ENCODE measurements at regions not wholly inside any gene's neighbourhood (a gene's known extent, or its start where the extent isn't known, plus 50 kb on each side); places are given as distances from the start of the nearest gene placed in this dataset.
A peak's percentile ranks its signal among the peaks of the same experiment; 100 is the strongest.

- TF ChIP-seq, protein P1, sequence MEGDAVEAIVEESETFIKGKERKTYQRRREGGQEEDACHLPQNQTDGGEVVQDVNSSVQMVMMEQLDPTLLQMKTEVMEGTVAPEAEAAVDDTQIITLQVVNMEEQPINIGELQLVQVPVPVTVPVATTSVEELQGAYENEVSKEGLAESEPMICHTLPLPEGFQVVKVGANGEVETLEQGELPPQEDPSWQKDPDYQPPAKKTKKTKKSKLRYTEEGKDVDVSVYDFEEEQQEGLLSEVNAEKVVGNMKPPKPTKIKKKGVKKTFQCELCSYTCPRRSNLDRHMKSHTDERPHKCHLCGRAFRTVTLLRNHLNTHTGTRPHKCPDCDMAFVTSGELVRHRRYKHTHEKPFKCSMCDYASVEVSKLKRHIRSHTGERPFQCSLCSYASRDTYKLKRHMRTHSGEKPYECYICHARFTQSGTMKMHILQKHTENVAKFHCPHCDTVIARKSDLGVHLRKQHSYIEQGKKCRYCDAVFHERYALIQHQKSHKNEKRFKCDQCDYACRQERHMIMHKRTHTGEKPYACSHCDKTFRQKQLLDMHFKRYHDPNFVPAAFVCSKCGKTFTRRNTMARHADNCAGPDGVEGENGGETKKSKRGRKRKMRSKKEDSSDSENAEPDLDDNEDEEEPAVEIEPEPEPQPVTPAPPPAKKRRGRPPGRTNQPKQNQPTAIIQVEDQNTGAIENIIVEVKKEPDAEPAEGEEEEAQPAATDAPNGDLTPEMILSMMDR (IDR thresholded peaks at IDR 0.05; ENCODE audit: low read depth, low read length): no peak
- no peak for DNase-seq (ENCODE audit: low read depth in 2 of 2)
- H3K4me3 ChIP-seq (replicated peaks in 1 of 2; ENCODE audit: low read depth in 2 of 2, low read length in 2 of 2): no peak overlapping the region
Observed at GRCh38 chr20:50434321-50434652, 75.9 kb upstream of the PTPN1 start.

GRCh38 chr20:50434653-50435396 lies 75.4 kb upstream of the PTPN1 start:
- peak; percentile 84 to 90 for DNase-seq (ENCODE audit: low read depth in 2 of 2)
- H3K4me3 ChIP-seq (replicated peaks in 1 of 2; ENCODE audit: low read depth in 2 of 2, low read length in 2 of 2): no peak overlapping the region
- TF ChIP-seq, protein P1 (IDR thresholded peaks at IDR 0.05; ENCODE audit: low read depth, low read length): no peak

GRCh38 chr20:50435397-50436051 lies 74.7 kb upstream of the PTPN1 start:
- DNase-seq (ENCODE audit: low read depth in 2 of 2): no peak
- TF ChIP-seq, protein P1 (IDR thresholded peaks at IDR 0.05; ENCODE audit: low read depth, low read length): no peak
- H3K4me3 ChIP-seq (replicated peaks in 1 of 2; ENCODE audit: low read depth in 2 of 2, low read length in 2 of 2): no peak overlapping the region

DNA sequence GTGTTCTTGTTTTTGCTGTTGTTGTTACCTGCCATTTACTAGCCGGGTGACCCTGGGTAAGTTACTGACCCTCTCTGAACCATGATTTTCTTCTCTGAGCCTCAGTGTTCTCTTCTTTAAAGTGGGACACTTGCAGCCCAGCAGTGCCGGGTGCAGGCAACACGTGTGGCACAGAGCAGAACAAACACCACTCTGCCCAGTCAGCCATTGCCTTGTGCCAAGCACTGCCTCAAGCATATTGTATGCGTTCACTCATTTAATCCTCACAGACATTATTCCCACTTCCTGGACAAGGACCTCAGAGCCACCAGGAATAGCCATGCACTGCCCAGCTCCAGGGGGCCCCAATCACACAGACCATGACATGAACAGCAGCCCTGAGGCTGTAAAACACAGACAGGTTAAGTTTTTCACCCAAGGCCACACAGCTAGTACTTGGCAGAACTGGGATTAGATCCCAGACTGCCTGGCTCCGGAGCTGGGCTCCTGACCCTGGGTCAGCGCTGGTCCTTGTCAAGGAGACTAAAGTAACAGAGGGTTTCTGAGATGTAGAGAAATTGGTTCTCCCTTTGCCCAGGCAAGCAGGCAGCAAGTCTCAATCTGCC lies 74.0 kb upstream of the PTPN1 start:
- TF ChIP-seq, protein P1 (IDR thresholded peaks at IDR 0.05; ENCODE audit: low read depth, low read length): no peak
- no peak overlapping the region for H3K4me3 ChIP-seq (replicated peaks in 1 of 2; ENCODE audit: low read depth in 2 of 2, low read length in 2 of 2)
- DNase-seq (ENCODE audit: low read depth in 2 of 2): no peak

- no peak overlapping the region for H3K4me3 ChIP-seq (replicated peaks in 1 of 2; ENCODE audit: low read depth in 2 of 2, low read length in 2 of 2)
- TF ChIP-seq, protein P1 (IDR thresholded peaks at IDR 0.05; ENCODE audit: low read depth, low read length): no peak
- DNase-seq (ENCODE audit: low read depth in 2 of 2): no peak
Observed at GRCh38 chr20:50436696-50437095, 73.5 kb upstream of the PTPN1 start.

GRCh38 chr20:50438986-50439407 lies 71.2 kb upstream of the PTPN1 start:
- no peak overlapping the region for H3K4me3 ChIP-seq (replicated peaks in 1 of 2; ENCODE audit: low read depth in 2 of 2, low read length in 2 of 2)
- peak in 1 of 2 donors; percentile 90 for DNase-seq (ENCODE audit: low read depth in 2 of 2)
- TF ChIP-seq, protein P1 (IDR thresholded peaks at IDR 0.05; ENCODE audit: low read depth, low read length): no peak

Data from cardiac fibroblast (primary cell).